HEK293T (cell line): ENCODE measurements at regions not wholly inside any gene's neighbourhood (a gene's known extent, or its start where the extent isn't known, plus 50 kb on each side); places are given as distances from the start of the nearest gene placed in this dataset.
"Not testable (repeated sequence)": the region's sequence is repeated elsewhere in the genome, so short reads cannot be mapped to it uniquely, and the experiment has no call there.

Experiments
- CTCF ChIA-PET: fragments of 350-600 bp; formaldehyde crosslinking; extraction: SDS; loops from one replicate; lab custom pipeline; 2021; ENCODE audit warnings: antibody characterized with exemption, inconsistent platforms; lab: Yijun Ruan, JAX
- POLR2A ChIA-PET: fragments of 350-600 bp; formaldehyde crosslinking; extraction: SDS; loops from one replicate; lab custom pipeline; 2020; ENCODE audit warnings: antibody characterized with exemption, inconsistent platforms; lab: Yijun Ruan, JAX
- DNase-seq: peaks from one replicate; pipeline ENCODE4 v3.0.0; 2012; ENCODE audit warnings: mixed read lengths; ENCODE audit errors: extremely low spot score
- ARNT ChIP-seq: fragments of 450-650 bp; IDR thresholded peaks from 2 replicates; pipeline ENCODE4 v1.6.1; 2017; ENCODE audit warnings: mild to moderate bottlenecking
- BHLHE40 ChIP-seq: fragments of 450-650 bp; IDR thresholded peaks from 2 replicates; pipeline ENCODE4 v1.6.1; 2016; ENCODE audit warnings: mild to moderate bottlenecking, moderate library complexity, borderline replicate concordance
- CTBP1 ChIP-seq: fragments of 450-650 bp; IDR thresholded peaks from 2 replicates; pipeline ENCODE4 v1.6.1; 2016; ENCODE audit warnings: borderline replicate concordance
- ELF4 ChIP-seq: fragments of 450-650 bp; IDR thresholded peaks from 2 replicates; pipeline ENCODE4 v1.6.1; 2017; ENCODE audit warnings: antibody characterized with exemption
- FOXA1 ChIP-seq: fragments of 450-650 bp; IDR thresholded peaks from 2 replicates; pipeline ENCODE4 v1.6.1; 2016; ENCODE audit warnings: mild to moderate bottlenecking
- FOXK2 ChIP-seq: fragments of 450-650 bp; IDR thresholded peaks from 2 replicates; pipeline ENCODE4 v1.6.1; 2016; ENCODE audit warnings: mild to moderate bottlenecking
- FOXM1 ChIP-seq: fragments of 450-650 bp; IDR thresholded peaks from 2 replicates; pipeline ENCODE4 v1.6.1; 2017; ENCODE audit warnings: mild to moderate bottlenecking, borderline replicate concordance
- HDGF ChIP-seq: fragments of 450-650 bp; IDR thresholded peaks from 2 replicates; pipeline ENCODE4 v1.6.1; 2017; ENCODE audit warnings: antibody characterized with exemption, borderline replicate concordance
- L3MBTL2 ChIP-seq: fragments of 450-650 bp; conservative IDR thresholded peaks from 2 replicates; pipeline ENCODE4 v1.6.1; 2016; ENCODE audit warnings: mild to moderate bottlenecking
- LEF1 ChIP-seq: fragments of 450-650 bp; IDR thresholded peaks from 2 replicates; pipeline ENCODE4 v1.6.1; 2017; ENCODE audit warnings: mild to moderate bottlenecking, borderline replicate concordance
- NFRKB ChIP-seq: fragments of 450-650 bp; IDR thresholded peaks from 2 replicates; pipeline ENCODE4 v1.6.1; 2016; ENCODE audit warnings: mild to moderate bottlenecking, moderate library complexity
- PKNOX1 ChIP-seq: fragments of 450-650 bp; IDR thresholded peaks from 2 replicates; pipeline ENCODE4 v1.6.1; 2016
- SP1 ChIP-seq: fragments of 450-650 bp; IDR thresholded peaks from 2 replicates; pipeline ENCODE4 v1.6.1; 2017
- SUZ12 ChIP-seq: fragments of 450-650 bp; IDR thresholded peaks from 2 replicates; pipeline ENCODE4 v1.6.1; 2016; ENCODE audit warnings: mild to moderate bottlenecking
- TARDBP ChIP-seq: fragments of 450-650 bp; IDR thresholded peaks from 2 replicates; pipeline ENCODE4 v1.6.1; 2016
- ZNF384 ChIP-seq: fragments of 450-650 bp; IDR thresholded peaks from 2 replicates; pipeline ENCODE4 v1.6.1; 2016

GRCh38 chr14:34381304-34381703 lies 80.7 kb downstream of the SPTSSA start:
- CTCF ChIA-PET, POLR2A ChIA-PET: not testable (repeated sequence)

GRCh38 chr14:34380471-34380845 lies 81.6 kb downstream of the SPTSSA start:
- TF ChIP-seq FOXM1 (no peak), NFRKB (no peak), LEF1 (no peak), ELF4 (no peak), ZNF384 (no peak), HDGF (no peak), SP1 (no peak), SUZ12 (no peak), PKNOX1 (no peak), BHLHE40 (no peak), FOXA1 (no peak), CTBP1 (no peak), ARNT (no peak), FOXK2 (no peak), L3MBTL2 (no peak), TARDBP (no peak)
- ChIA-PET POLR2A (no interaction called here), CTCF (no interaction called here)
- no peak for DNase-seq

More at GRCh38 chr14:34381304-34381703, 80.7 kb downstream of the SPTSSA start:
- not testable (repeated sequence) for DNase-seq

GRCh38 chr14:34379816-34380470 lies 82.1 kb downstream of the SPTSSA start:
- CTCF ChIA-PET: no interaction called here
- TF ChIP-seq NFRKB (no peak), FOXA1 (no peak), PKNOX1 (no peak; the same call in 1 of the 2 replicates), ZNF384 (no peak), FOXM1 (no peak), HDGF (no peak), SP1 (no peak), CTBP1 (no peak), L3MBTL2 (no peak), FOXK2 (no peak), BHLHE40 (no peak), SUZ12 (no peak)
- DNase-seq: no peak
- POLR2A ChIA-PET: no interaction called here

- CTCF ChIA-PET: no interaction called here
- POLR2A ChIA-PET: no interaction called here
- no peak for DNase-seq
- TF ChIP-seq HDGF (no peak), BHLHE40 (no peak), TARDBP (no peak), ZNF384 (no peak), ARNT (no peak), FOXM1 (no peak)
Observed at GRCh38 chr14:34376649-34377267, 85.3 kb downstream of the SPTSSA start.

- DNase-seq: no peak
- ChIA-PET CTCF (interaction anchor here (0.5 to 0.6 kb wide), 2 partner anchors 347 to 531 kb away, joined by 4 read pairs; no protein-coding TSS in a partner anchor), POLR2A (interaction anchor here (0.6 kb wide), 1 partner anchor 498 kb away, joined by 4 read pairs; no protein-coding TSS in a partner anchor)
- no peak for TF ChIP-seq TARDBP
Observed at GRCh38 chr14:34374998-34375740, 86.9 kb downstream of the SPTSSA start.

- ChIA-PET POLR2A (no interaction called here), CTCF (no interaction called here)
- DNase-seq: no peak
- TF ChIP-seq PKNOX1: no peak
- TF ChIP-seq ARNT: no peak
- TF ChIP-seq L3MBTL2: no peak
- TF ChIP-seq FOXA1: no peak
- TF ChIP-seq FOXK2: no peak
- TF ChIP-seq TARDBP: no peak
- no peak for TF ChIP-seq SP1
- no peak for TF ChIP-seq HDGF
- TF ChIP-seq FOXM1: no peak
- no peak for TF ChIP-seq SUZ12
- no peak for TF ChIP-seq ELF4
- no peak for TF ChIP-seq ZNF384
- no peak for TF ChIP-seq NFRKB
Observed at GRCh38 chr14:34373191-34373590, 88.8 kb downstream of the SPTSSA start.
